GM12878 (cell line): ENCODE measurements at regions not wholly inside any gene's neighbourhood (a gene's known extent, or its start where the extent isn't known, plus 50 kb on each side); places are given as distances from the start of the nearest gene placed in this dataset.

Source experiments
- ATAC-seq: fragments of 200-7000 bp; cut with Tn5 transposase; 3 replicates; pipeline ENCODE4 v1.9.1; 2020; ENCODE audit warnings: mild to moderate bottlenecking, moderate library complexity
- BruUV-seq: library from RNA; stranded (reverse); fragments of 400-500 nt; replicated peaks from 2 replicates; lab custom pipeline; 2021; lab: Mats Ljungman, UMichigan
- CTCF ChIA-PET: fragments of 300-600 bp; sonication (Branson Sonifier 250); formaldehyde crosslinking; extraction: SDS; loops from one replicate; lab custom pipeline; 2021; ENCODE audit warnings: inconsistent platforms; lab: Yijun Ruan, JAX
- POLR2A ChIA-PET: fragments of 350-600 bp; formaldehyde crosslinking; extraction: SDS; loops from one replicate; lab custom pipeline; 2021; ENCODE audit warnings: inconsistent platforms; lab: Charles Lee
- RAD21 ChIA-PET: fragments of 300-600 bp; sonication (Branson Sonifier 250); formaldehyde crosslinking; loops from one replicate; lab custom pipeline; 2023; ENCODE audit warnings: antibody characterized with exemption; ENCODE audit not compliant: unreplicated experiment; lab: Charles Lee
- SMC1A ChIA-PET: fragments of 300-600 bp; sonication (Branson Sonifier 250); formaldehyde crosslinking; loops from one replicate; lab custom pipeline; 2023; ENCODE audit not compliant: unreplicated experiment, uncharacterized antibody; lab: Charles Lee
- DNase-seq: peaks from one replicate; pipeline ENCODE4 v3.0.0-alpha.2; 2011; ENCODE audit warnings: low read depth, low spot score
- FAIRE-seq: peaks from 3 replicates; lab custom pipeline; 2011; peaks lifted over from hg19 to GRCh38; lab: Jason Lieb, UNC
- H2AFZ ChIP-seq: 2 replicates; pipeline ENCODE4 v1.6.0; 2011; ENCODE audit warnings: low read depth, low read length, control low read depth; ENCODE audit not compliant: control insufficient read depth
- H3K27ac ChIP-seq: 2 replicates; pipeline ENCODE4 v1.5.1; 2011; ENCODE audit warnings: control low read depth; ENCODE audit not compliant: control insufficient read depth, insufficient read depth
- H3K27me3 ChIP-seq, 2 experiments: replicated peaks in 1 of 2; 2 replicates each; pipeline versions ENCODE4 v1.6.0 to v1.6.1; 2011; ENCODE audit warnings: low read length in 1 of 2; ENCODE audit not compliant: control insufficient read depth in 2 of 2, insufficient read depth in 2 of 2
- H3K36me3 ChIP-seq, 2 experiments: 2 replicates each; pipeline ENCODE4 v1.5.1; 2011; ENCODE audit warnings: low read length in 1 of 2; ENCODE audit not compliant: control insufficient read depth in 2 of 2, insufficient read depth in 2 of 2
- H3K4me1 ChIP-seq: 2 replicates; pipeline ENCODE4 v1.6.1; 2011; ENCODE audit warnings: mild to moderate bottlenecking, low read length, moderate library complexity, mixed read lengths; ENCODE audit not compliant: control insufficient read depth, insufficient read depth
- H3K4me2 ChIP-seq: 2 replicates; pipeline ENCODE4 v1.6.0; 2011; ENCODE audit warnings: control low read depth; ENCODE audit not compliant: control insufficient read depth, insufficient read depth
- H3K4me3 ChIP-seq: fragments of 200-600 bp; sonication (generic); 2 replicates; pipeline ENCODE4 v1.5.1; 2016
- H3K79me2 ChIP-seq: 2 replicates; pipeline ENCODE4 v1.6.0; 2011; ENCODE audit warnings: low read length; ENCODE audit not compliant: control insufficient read depth, insufficient read depth
- H3K9ac ChIP-seq: 2 replicates; pipeline ENCODE4 v1.8.0; 2011; ENCODE audit warnings: low read length, control low read depth, mixed read lengths; ENCODE audit not compliant: control insufficient read depth, insufficient read depth
- H3K9me3 ChIP-seq: replicated peaks from 3 replicates; pipeline ENCODE4 v1.5.1; 2011; ENCODE audit warnings: mild to moderate bottlenecking, low read length; ENCODE audit not compliant: control insufficient read depth, insufficient read depth
- H4K20me1 ChIP-seq: 2 replicates; pipeline ENCODE4 v1.6.0; 2011; ENCODE audit not compliant: control insufficient read depth, insufficient read depth
- CBX5 ChIP-seq: sonication (generic); IDR thresholded peaks from 2 replicates; pipeline ENCODE4 v1.6.1; 2016; ENCODE audit warnings: low read depth, moderate library complexity, mild to moderate bottlenecking, inconsistent platforms
- CEBPB ChIP-seq, 2 experiments: fragments of 150-350 bp in 1 of 2; IDR thresholded peaks; 2 replicates each; pipeline ENCODE4 v1.6.1; 2012 to 2014; ENCODE audit warnings: low read depth in 2 of 2, low read length in 2 of 2, borderline replicate concordance in 1 of 2, inconsistent platforms in 1 of 2
- DPF2 ChIP-seq: fragments of 450-650 bp; IDR thresholded peaks from 2 replicates; pipeline ENCODE4 v1.6.1; 2017; ENCODE audit warnings: mild to moderate bottlenecking
- HDGF ChIP-seq: fragments of 450-650 bp; IDR thresholded peaks from 2 replicates; pipeline ENCODE4 v1.6.1; 2016; ENCODE audit warnings: antibody characterized with exemption
- IKZF2 ChIP-seq, 2 experiments: fragments of 450-650 bp; IDR thresholded peaks; 2 replicates each; pipeline ENCODE4 v1.6.1; 2017; ENCODE audit warnings: mild to moderate bottlenecking in 2 of 2, moderate library complexity in 2 of 2
- KAT2A ChIP-seq: conservative IDR thresholded peaks from 2 replicates; pipeline ENCODE4 v1.6.1; 2011; ENCODE audit warnings: low read depth, low read length; ENCODE audit not compliant: control insufficient read depth
- POLR2AphosphoS5 ChIP-seq: IDR thresholded peaks from 2 replicates; pipeline ENCODE4 v1.6.1; 2011; ENCODE audit warnings: mild to moderate bottlenecking, low read length, inconsistent platforms
- SP1 ChIP-seq: IDR thresholded peaks from one replicate; pipeline ENCODE4 v1.6.1; 2011; ENCODE audit warnings: low read depth, low read length
- ZNF207 ChIP-seq: fragments of 450-650 bp; IDR thresholded peaks from 2 replicates; pipeline ENCODE4 v1.6.1; 2014; ENCODE audit warnings: antibody characterized with exemption, mild to moderate bottlenecking, borderline replicate concordance
- ZNF592 ChIP-seq: fragments of 450-650 bp; IDR thresholded peaks from 2 replicates; pipeline ENCODE4 v1.6.1; 2017; ENCODE audit warnings: mild to moderate bottlenecking, moderate library complexity
- WGBS: methylation state at CpG from one replicate; pipeline ENCODE4 v1.1.6; 2016; ENCODE audit warnings: low lambda C conversion rate; ENCODE audit not compliant: insufficient replicate concordance, insufficient coverage; ENCODE audit errors: missing lambda C conversion rate; 5-methylcytosine and 5-hydroxymethylcytosine counted together
- in situ Hi-C: fragments of 300-500 bp; cut with MboI; formaldehyde crosslinking; loops from 9 replicates; pipeline ENCODE4 v1.14.3; 2018; ENCODE audit warnings: mixed read lengths
- intact Hi-C: fragments of 100-400 bp; cut with micrococcal nuclease; formaldehyde crosslinking; loops from one replicate; pipeline ENCODE4 v1.14.2; 2022; ENCODE audit not compliant: unreplicated experiment

GRCh38 chr11:92692826-92693546 lies 276.5 kb upstream of the MTNR1B start:
- Histone ChIP-seq H3K36me3 (no peaks in the 10 kb centered on the region), H3K27me3 (no peaks in the 10 kb centered on the region), H3K27ac (no peak overlapping the region), H3K4me1 (no peaks in the 10 kb centered on the region), H4K20me1 (no peaks in the 10 kb centered on the region), H3K9me3 (no peaks in the 10 kb centered on the region), H3K4me3 (no peak overlapping the region), H3K9ac (no peak overlapping the region), H2AFZ (no peak overlapping the region), H3K4me2 (no peak overlapping the region), H3K79me2 (no peaks in the 10 kb centered on the region)
- in situ Hi-C loops, result no loop called here
- BruUV-seq, result no TSS peak
- ChIA-PET RAD21 (no interaction called here), CTCF (no interaction called here), POLR2A (no interaction called here), SMC1A (no interaction called here)
- ATAC-seq (no peak), DNase-seq (no peak), FAIRE-seq (no peak)
- 0% methylated on average over 2 of the region's 2 CpGs for WGBS
- TF ChIP-seq HDGF (no peak), CEBPB (IDR thresholded peaks at IDR 0.05; ENCODE audit: borderline replicate concordance in 1 of 2, low read depth in 2 of 2, low read length in 2 of 2) (no peak), ZNF592 (no peak), IKZF2 (IDR thresholded peaks at IDR 0.05) (no peak), CBX5 (no peak), DPF2 (no peak), ZNF207 (no peak), SP1 (no peak), KAT2A (no peak), POLR2AphosphoS5 (no peak)
- intact Hi-C loops, result no loop called here
